ENCODE measurements at regions not wholly inside any gene's neighbourhood (a gene's known extent, or its start where the extent isn't known, plus 50 kb on each side); places are given as distances from the start of the nearest gene placed in this dataset.

DNA sequence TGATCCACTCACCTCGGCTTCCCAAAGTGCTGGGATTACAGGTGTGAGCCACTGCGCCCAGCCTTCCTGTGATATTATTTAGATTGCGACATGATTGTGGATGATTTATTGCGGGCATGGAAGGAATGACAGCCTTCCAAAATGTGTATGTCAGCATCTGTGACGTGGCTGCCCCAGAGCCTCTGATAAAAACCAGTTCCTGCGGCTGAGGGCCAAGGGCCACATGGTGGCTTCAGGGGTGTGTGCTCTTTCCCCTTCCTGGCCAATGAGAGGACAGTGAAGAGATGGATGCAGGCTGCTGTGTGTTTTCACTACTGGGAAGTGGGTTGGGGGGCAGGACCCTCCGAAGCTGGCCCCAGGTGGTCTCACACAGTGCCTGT is 57.4 kb upstream of the HGFAC start:
- TF ChIP-seq, protein P1, sequence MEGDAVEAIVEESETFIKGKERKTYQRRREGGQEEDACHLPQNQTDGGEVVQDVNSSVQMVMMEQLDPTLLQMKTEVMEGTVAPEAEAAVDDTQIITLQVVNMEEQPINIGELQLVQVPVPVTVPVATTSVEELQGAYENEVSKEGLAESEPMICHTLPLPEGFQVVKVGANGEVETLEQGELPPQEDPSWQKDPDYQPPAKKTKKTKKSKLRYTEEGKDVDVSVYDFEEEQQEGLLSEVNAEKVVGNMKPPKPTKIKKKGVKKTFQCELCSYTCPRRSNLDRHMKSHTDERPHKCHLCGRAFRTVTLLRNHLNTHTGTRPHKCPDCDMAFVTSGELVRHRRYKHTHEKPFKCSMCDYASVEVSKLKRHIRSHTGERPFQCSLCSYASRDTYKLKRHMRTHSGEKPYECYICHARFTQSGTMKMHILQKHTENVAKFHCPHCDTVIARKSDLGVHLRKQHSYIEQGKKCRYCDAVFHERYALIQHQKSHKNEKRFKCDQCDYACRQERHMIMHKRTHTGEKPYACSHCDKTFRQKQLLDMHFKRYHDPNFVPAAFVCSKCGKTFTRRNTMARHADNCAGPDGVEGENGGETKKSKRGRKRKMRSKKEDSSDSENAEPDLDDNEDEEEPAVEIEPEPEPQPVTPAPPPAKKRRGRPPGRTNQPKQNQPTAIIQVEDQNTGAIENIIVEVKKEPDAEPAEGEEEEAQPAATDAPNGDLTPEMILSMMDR (IDR thresholded peaks at IDR 0.05; ENCODE audit: extremely low read depth, missing control alignments) = no peak
- DNase-seq (ENCODE audit: low spot score) = no peak

- TF ChIP-seq, protein P1 (IDR thresholded peaks at IDR 0.05; ENCODE audit: extremely low read depth, missing control alignments) = no peak
- no peak for DNase-seq (ENCODE audit: low spot score)
These were observed 56.7 kb upstream of the HGFAC start for GRCh38 chr4:3384771-3385710.

DNA sequence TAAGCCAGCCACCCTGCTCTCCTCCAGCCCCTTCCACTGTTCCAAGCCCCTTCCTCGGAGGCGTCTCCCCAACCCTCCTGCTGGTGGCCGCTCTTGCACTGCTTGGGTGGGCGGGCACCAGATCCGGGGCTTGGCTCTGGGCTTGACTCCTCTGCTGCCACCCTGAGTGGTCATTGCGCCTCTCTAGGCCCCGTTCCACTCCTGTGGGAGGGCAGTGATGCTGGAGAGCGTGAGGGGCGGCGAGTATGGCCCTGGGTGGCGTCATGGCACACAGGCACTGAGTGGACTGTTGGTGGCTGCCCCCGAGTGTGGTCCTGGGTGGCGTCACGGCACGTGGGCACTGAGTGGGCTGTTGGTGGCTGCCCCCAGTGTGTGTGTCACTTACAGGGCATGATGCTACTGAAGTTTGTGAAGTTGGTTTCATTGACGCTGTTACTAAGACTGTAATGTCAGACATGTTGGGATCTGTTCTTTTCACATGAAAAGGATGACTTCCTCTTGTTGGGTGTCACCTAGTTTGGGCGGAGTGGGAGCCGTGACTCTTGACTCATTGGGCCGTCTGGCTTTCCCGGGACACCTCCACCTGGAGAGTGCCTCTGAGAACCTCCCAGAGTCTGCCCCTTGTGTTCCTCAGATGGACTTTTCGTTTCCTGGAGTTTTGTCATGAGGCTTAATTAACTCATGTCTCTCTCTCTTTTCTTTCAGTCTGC is 55.9 kb upstream of the HGFAC start:
- TF ChIP-seq, protein P1 (IDR thresholded peaks at IDR 0.05; ENCODE audit: extremely low read depth, missing control alignments) = no peak
- no peak for DNase-seq (ENCODE audit: low spot score)

- TF ChIP-seq, protein P1 (IDR thresholded peaks at IDR 0.05; ENCODE audit: extremely low read depth, missing control alignments) = no peak
- DNase-seq (ENCODE audit: low spot score) = no peak
These were observed 55.2 kb upstream of the HGFAC start for GRCh38 chr4:3386526-3386925.

- peak; percentile 82 for DNase-seq (ENCODE audit: low spot score)
- TF ChIP-seq, protein P1 (IDR thresholded peaks at IDR 0.05; ENCODE audit: extremely low read depth, missing control alignments) = no peak
These were observed 54.4 kb upstream of the HGFAC start for GRCh38 chr4:3387154-3387942.

GRCh38 chr4:3387943-3388361 is 53.8 kb upstream of the HGFAC start:
- DNase-seq (ENCODE audit: low spot score) = no peak
- TF ChIP-seq, protein P1 (IDR thresholded peaks at IDR 0.05; ENCODE audit: extremely low read depth, missing control alignments) = no peak
